ENCODE measurements at regions not wholly inside any gene's neighbourhood (a gene's known extent, or its start where the extent isn't known, plus 50 kb on each side); places are given as distances from the start of the nearest gene placed in this dataset.

DNA sequence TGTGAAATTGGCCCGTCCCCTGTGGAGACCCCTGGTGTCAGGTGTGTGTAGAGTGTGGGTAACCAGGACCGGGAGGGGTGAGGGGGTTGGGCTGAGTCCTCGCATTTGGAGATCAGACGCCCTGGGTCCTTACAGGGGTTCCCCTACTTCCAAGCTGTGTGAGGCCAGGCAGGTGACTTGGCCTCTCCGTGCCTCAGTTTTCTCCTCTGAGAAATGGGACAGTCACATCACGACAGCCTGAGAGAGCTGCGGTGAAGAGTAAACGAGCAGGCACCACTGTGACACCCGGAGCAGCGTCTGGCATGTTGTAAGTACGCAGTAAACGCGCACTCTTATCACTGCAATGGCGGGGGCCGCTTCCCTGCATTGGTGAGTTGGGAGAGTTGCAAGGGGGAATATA, 152.5 kb upstream of the CIBAR2 start:
- TF ChIP-seq, protein P1, sequence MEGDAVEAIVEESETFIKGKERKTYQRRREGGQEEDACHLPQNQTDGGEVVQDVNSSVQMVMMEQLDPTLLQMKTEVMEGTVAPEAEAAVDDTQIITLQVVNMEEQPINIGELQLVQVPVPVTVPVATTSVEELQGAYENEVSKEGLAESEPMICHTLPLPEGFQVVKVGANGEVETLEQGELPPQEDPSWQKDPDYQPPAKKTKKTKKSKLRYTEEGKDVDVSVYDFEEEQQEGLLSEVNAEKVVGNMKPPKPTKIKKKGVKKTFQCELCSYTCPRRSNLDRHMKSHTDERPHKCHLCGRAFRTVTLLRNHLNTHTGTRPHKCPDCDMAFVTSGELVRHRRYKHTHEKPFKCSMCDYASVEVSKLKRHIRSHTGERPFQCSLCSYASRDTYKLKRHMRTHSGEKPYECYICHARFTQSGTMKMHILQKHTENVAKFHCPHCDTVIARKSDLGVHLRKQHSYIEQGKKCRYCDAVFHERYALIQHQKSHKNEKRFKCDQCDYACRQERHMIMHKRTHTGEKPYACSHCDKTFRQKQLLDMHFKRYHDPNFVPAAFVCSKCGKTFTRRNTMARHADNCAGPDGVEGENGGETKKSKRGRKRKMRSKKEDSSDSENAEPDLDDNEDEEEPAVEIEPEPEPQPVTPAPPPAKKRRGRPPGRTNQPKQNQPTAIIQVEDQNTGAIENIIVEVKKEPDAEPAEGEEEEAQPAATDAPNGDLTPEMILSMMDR (IDR thresholded peaks at IDR 0.05): no peak
- TF ChIP-seq POLR2A (IDR thresholded peaks at IDR 0.05): no peak
- TF ChIP-seq EP300 (IDR thresholded peaks at IDR 0.05): no peak
- no peak for TF ChIP-seq POLR2AphosphoS5 (IDR thresholded peaks at IDR 0.05)
